Brain microvascular endothelial cell (primary cell): ENCODE measurements at regions not wholly inside any gene's neighbourhood (a gene's known extent, or its start where the extent isn't known, plus 50 kb on each side); places are given as distances from the start of the nearest gene placed in this dataset.

Experiments
- DNase-seq: peaks from one replicate; pipeline ENCODE4 v3.0.0-alpha.2; 2020
- H3K27ac ChIP-seq: fragments of 250-450 bp; sonication (Bioruptor Pico); 2 replicates; pipeline ENCODE4 v1.5.1; 2020; ENCODE audit warnings: mild to moderate bottlenecking, moderate library complexity
- H3K27me3 ChIP-seq: fragments of 250-450 bp; sonication (Bioruptor Pico); replicated peaks from 2 replicates; pipeline ENCODE4 v1.5.1; 2020; ENCODE audit warnings: mild to moderate bottlenecking
- H3K36me3 ChIP-seq: fragments of 250-450 bp; sonication (Bioruptor Pico); replicated peaks from 2 replicates; pipeline ENCODE4 v1.5.1; 2020; ENCODE audit warnings: mild to moderate bottlenecking
- H3K4me3 ChIP-seq: 2 replicates; pipeline ENCODE4 v1.5.1; 2011; ENCODE audit warnings: low read depth, mild to moderate bottlenecking, control low read depth, low read length, moderate library complexity
- in situ Hi-C: cut with HindIII; loops from 2 replicates; pipeline ENCODE4 v1.10.0; 2017; ENCODE audit warnings: low sequenced_read_pairs, low pct_ligation_motif_present
- TF ChIP-seq, protein P1 (sequence below): IDR thresholded peaks from 2 replicates; pipeline ENCODE4 v1.5.1; 2011; ENCODE audit warnings: low read depth, mild to moderate bottlenecking, moderate library complexity, low read length, control low read depth, inconsistent platforms; ENCODE audit errors: missing control alignments

DNA sequence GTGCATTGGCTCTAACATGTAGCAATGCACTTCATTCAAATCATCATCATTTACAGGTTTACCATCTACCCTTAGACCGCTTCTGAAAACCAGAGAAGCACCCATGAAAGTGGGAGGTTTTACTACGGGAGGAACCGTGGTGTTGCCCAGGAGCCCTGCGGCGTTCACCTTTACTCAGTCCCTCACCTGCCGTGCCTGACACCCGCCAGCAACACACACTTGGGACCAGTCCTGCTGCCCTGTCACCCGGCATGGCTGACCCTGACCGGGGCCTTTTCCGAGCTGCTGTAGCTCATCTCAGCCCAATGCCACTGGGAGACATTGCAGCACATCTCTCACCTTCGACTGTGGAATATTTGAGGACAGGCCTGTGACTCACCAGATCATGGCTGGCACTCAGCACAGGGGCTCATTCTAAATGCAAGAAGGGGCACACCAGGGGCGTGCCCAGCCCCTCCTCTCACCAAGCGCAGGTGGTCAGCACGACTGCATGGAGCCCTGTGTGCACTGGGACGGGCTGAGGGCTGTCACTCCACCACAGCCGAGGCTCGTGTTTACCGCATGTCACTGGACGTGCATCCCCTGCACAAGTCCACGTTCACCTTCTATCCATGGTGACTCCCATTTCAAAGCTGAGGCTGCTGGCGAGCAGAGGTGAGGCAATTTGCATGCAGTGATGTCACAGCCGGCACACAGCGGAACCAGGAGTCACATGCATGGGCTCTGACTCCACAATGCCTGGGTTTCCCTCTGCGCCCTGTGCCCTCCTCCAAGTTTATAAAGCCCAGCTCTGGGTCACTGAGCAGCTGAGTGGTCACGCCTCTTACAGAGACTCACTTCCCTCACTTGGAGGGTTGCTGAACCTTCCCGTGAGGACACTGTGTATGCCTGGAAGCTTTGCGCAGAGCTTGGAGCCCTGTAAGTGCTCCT, 76.7 kb upstream of the SNTG2 start:
- H3K27me3 ChIP-seq: peaks cover 4% of the 10 kb centered on the region
- H3K27ac ChIP-seq: no peak overlapping the region
- in situ Hi-C loops: no loop called here
- DNase-seq: no peak
- no peaks in the 10 kb centered on the region for H3K36me3 ChIP-seq
- TF ChIP-seq, protein P1, sequence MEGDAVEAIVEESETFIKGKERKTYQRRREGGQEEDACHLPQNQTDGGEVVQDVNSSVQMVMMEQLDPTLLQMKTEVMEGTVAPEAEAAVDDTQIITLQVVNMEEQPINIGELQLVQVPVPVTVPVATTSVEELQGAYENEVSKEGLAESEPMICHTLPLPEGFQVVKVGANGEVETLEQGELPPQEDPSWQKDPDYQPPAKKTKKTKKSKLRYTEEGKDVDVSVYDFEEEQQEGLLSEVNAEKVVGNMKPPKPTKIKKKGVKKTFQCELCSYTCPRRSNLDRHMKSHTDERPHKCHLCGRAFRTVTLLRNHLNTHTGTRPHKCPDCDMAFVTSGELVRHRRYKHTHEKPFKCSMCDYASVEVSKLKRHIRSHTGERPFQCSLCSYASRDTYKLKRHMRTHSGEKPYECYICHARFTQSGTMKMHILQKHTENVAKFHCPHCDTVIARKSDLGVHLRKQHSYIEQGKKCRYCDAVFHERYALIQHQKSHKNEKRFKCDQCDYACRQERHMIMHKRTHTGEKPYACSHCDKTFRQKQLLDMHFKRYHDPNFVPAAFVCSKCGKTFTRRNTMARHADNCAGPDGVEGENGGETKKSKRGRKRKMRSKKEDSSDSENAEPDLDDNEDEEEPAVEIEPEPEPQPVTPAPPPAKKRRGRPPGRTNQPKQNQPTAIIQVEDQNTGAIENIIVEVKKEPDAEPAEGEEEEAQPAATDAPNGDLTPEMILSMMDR: no peak
- H3K4me3 ChIP-seq: no peak overlapping the region

DNA sequence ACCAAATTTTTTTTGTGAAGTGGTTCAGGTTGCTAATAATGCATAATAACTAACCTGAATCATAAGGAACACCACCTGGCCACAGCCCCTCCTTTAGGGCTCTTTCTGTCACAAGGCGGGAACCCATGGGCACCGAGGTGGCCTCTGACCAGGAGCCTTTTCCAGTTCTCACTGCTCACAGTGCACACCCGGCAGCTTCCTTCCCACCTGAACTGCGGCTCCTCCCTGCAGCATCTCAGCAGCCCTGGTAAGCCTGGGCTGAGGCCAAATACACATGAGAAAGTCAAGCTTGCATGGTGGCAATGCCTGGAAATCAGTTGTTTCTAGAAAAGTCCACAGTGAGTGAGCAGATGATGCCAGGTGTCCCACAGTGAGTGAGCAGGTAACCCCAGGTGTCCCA, 77.6 kb upstream of the SNTG2 start:
- H3K4me3 ChIP-seq: no peak overlapping the region
- no peaks in the 10 kb centered on the region for H3K36me3 ChIP-seq
- TF ChIP-seq, protein P1: no peak
- in situ Hi-C loops: no loop called here
- H3K27me3 ChIP-seq: peaks cover 4% of the 10 kb centered on the region
- H3K27ac ChIP-seq: no peak overlapping the region
- no peak for DNase-seq

DNA sequence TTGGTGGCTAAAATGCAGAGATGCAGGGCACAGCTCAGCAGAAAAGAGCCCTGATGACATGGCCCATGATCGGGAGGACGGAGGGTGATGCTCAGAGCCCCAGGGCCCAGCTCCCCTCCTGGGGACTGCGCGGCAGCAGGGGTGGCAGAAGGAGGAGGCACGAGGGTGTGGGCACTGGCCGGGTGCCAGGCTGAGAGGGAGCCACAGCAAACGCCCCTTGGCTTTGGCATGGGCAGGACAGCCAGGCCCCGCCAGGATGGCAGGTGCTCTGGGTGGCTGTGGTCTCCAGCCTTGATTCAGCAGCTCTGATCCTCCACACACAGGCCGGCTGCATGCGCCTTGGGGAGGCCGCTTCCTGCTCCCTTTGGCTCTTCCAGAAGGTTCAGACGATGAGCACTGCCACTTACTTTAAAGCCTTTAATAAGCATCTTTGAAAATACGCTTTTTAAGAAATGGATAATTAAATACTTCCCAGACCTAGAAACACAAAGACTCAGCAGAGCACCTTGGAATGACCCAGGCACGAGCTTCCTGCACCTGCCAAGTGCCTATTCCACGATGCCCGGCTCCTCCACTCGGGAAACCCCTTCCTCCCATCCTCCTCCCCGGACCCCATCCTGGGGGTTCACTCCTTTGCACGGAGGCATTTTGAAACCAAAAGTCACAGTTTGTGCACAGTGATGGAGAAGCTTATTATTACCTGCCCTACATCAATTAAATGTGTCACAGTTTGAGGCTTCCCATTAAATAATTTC, 78.5 kb upstream of the SNTG2 start:
- DNase-seq: no peak
- H3K27me3 ChIP-seq: peaks cover 4% of the 10 kb centered on the region
- H3K27ac ChIP-seq: no peak overlapping the region
- TF ChIP-seq, protein P1: no peak
- in situ Hi-C loops: no loop called here
- no peaks in the 10 kb centered on the region for H3K36me3 ChIP-seq
- H3K4me3 ChIP-seq: no peak overlapping the region

DNA sequence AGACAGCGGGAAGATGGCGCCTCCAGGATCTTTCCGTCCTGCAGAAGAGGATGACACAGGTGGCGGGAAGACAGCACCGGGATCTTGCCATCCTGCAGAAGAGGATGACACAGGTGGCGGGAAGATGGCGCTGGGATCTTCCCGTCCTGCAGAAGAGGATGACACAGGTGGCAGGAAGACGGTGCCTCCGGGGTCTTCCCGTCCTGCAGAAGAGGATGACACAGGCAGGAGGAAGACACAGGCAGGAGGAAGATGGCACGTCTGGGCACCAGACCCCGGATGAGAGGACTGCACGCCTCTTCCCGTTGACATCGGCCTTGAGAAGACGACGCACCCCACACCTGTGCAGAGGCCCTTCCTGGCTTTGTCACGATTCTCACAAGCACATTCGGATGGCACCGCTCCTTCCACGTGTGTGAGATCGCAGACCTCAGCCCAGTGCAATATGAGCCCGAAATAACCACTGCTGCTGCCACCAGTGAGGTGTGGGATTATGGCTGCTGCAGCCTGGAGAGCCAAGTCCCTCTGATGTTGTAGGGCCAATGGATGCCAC, 79.4 kb upstream of the SNTG2 start:
- no peak for DNase-seq
- in situ Hi-C loops: no loop called here

DNA sequence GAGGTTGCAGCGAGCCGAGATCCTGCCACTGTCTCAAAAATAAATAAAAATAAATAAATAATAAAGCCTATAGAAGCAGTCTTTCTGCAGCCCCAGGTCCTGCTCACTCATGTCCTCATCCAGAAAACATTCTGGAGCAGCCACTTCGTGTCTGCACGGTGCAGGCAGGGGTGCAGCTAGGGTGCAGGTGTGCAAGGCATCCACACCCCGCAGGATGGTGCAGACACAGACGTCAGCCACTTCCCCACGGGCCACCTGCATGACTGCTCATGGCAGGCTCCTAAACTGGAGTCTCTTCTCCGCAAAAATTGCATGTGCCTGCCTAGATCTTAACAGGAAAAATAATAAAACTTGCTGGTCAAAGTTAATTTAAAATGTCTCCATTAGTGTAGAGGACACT, 80.2 kb upstream of the SNTG2 start:
- Histone ChIP-seq H3K36me3 (no peaks in the 10 kb centered on the region), H3K4me3 (no peak overlapping the region), H3K27ac (no peak overlapping the region), H3K27me3 (peaks cover 4% of the 10 kb centered on the region)
- DNase-seq: no peak
- in situ Hi-C loops: no loop called here
- TF ChIP-seq, protein P1: no peak

More for the DNA sequence above, 79.4 kb upstream of the SNTG2 start:
- Histone ChIP-seq H3K27ac (no peak overlapping the region), H3K4me3 (no peak overlapping the region), H3K36me3 (no peaks in the 10 kb centered on the region), H3K27me3 (peaks cover 4% of the 10 kb centered on the region)
- TF ChIP-seq, protein P1: no peak
